OCI-LY1 (cell line): ENCODE measurements at regions not wholly inside any gene's neighbourhood (a gene's known extent, or its start where the extent isn't known, plus 50 kb on each side); places are given as distances from the start of the nearest gene placed in this dataset.

Experiments used
- H2AFZ ChIP-seq: fragments of 200-600 bp; sonication (generic), shearing (Covaris generic); 2 replicates; pipeline ENCODE4 v1.6.0; 2014; ENCODE audit warnings: antibody characterized with exemption, mild to moderate bottlenecking, low read length
- H3F3A ChIP-seq: fragments of 200-600 bp; sonication (generic), shearing (Covaris generic); 2 replicates; pipeline ENCODE4 v1.6.0; 2014; ENCODE audit warnings: mild to moderate bottlenecking, antibody characterized with exemption, low read length, moderate library complexity; ENCODE audit not compliant: insufficient read depth
- H3K27ac ChIP-seq: fragments of 200-600 bp; sonication (generic); 2 replicates; pipeline ENCODE4 v1.5.1; 2014; ENCODE audit warnings: low read length, mixed run types, mild to moderate bottlenecking, low read depth; ENCODE audit not compliant: poor library complexity, severe bottlenecking
- H3K27me3 ChIP-seq: fragments of 200-600 bp; sonication (generic); 2 replicates; pipeline ENCODE4 v1.6.0; 2014; ENCODE audit warnings: antibody characterized with exemption, mild to moderate bottlenecking, low read length, moderate library complexity; ENCODE audit not compliant: insufficient read depth
- H3K36me3 ChIP-seq: fragments of 200-600 bp; sonication (generic); 2 replicates; pipeline ENCODE4 v1.6.1; 2014; ENCODE audit warnings: mild to moderate bottlenecking, antibody characterized with exemption, low read length, moderate library complexity, mixed read lengths; ENCODE audit not compliant: insufficient read depth
- H3K4me1 ChIP-seq: fragments of 200-600 bp; sonication (generic); 2 replicates; pipeline ENCODE4 v1.5.1; 2014; ENCODE audit warnings: mild to moderate bottlenecking, low read length, moderate library complexity; ENCODE audit not compliant: insufficient read depth, severe bottlenecking
- H3K4me2 ChIP-seq: fragments of 200-600 bp; sonication (generic), shearing (Covaris generic); 2 replicates; pipeline ENCODE4 v1.6.1; 2014; ENCODE audit warnings: low read length
- H3K4me3 ChIP-seq: fragments of 200-600 bp; sonication (generic); 2 replicates; pipeline ENCODE4 v1.5.1; 2014; ENCODE audit warnings: low read length, low read depth, mild to moderate bottlenecking, mixed read lengths; ENCODE audit not compliant: poor library complexity, severe bottlenecking
- H3K79me2 ChIP-seq: fragments of 200-600 bp; shearing (Covaris generic); 2 replicates; pipeline ENCODE4 v1.6.1; 2016; ENCODE audit warnings: mixed run types, low read length, mixed read lengths; ENCODE audit not compliant: insufficient read depth
- H3K9ac ChIP-seq: fragments of 200-600 bp; sonication (generic), shearing (Covaris generic); 2 replicates; pipeline ENCODE4 v1.6.1; 2014; ENCODE audit warnings: mild to moderate bottlenecking, low read length, mixed read lengths
- H3K9me2 ChIP-seq: fragments of 200-600 bp; sonication (generic), shearing (Covaris generic); 2 replicates; pipeline ENCODE4 v1.6.1; 2014; ENCODE audit warnings: low read depth, mild to moderate bottlenecking, low read length, mixed read lengths
- H3K9me3 ChIP-seq: fragments of 200-600 bp; shearing (Covaris generic); 2 replicates; pipeline ENCODE4 v1.6.1; 2014; ENCODE audit warnings: low read length, mixed read lengths
- H4K20me1 ChIP-seq: fragments of 200-600 bp; sonication (generic), shearing (Covaris generic); 2 replicates; pipeline ENCODE4 v1.6.0; 2016; ENCODE audit warnings: mild to moderate bottlenecking, low read length; ENCODE audit not compliant: insufficient read depth
- EZH2 ChIP-seq: fragments of 200-600 bp; sonication (generic), shearing (Covaris generic); IDR thresholded peaks from 2 replicates; pipeline ENCODE4 v1.8.0; 2017; ENCODE audit warnings: borderline replicate concordance, mixed run types, mild to moderate bottlenecking, antibody characterized with exemption, low read length, moderate library complexity, mixed read lengths
- TF ChIP-seq, protein P1 (sequence below): fragments of 200-600 bp; sonication (generic), shearing (Covaris generic); IDR thresholded peaks from 2 replicates; pipeline ENCODE4 v1.5.1; 2017; ENCODE audit warnings: mild to moderate bottlenecking, antibody characterized with exemption, low read length, moderate library complexity, mixed read lengths

DNA sequence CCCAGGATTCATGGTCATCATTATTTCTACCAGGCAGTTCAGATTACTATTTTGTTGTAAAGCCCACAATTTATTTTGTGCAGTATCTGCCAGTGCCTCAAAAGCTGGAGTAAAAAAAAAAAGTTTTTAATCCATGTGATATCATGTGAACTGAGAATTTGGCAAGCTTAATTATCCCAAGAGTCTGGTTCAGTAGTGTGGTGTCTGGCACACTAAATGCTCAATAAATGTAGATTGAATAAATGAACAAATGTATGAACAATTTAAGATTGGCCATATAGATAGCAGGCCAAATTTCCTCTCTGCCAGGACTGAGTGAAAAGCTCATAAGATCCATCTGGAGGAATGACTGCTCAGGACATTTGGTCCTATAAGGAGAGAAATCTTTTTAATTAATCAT is 533.0 kb downstream of the TLE1 start:
- Histone ChIP-seq H4K20me1 (no peaks in the 10 kb centered on the region), H3K9ac (no peak overlapping the region)

GRCh38 chr9:81150016-81150625 is 539.2 kb downstream of the TLE1 start:
- no peak overlapping the region for H3K9ac ChIP-seq
- TF ChIP-seq EZH2 = no peak
- TF ChIP-seq, protein P1, sequence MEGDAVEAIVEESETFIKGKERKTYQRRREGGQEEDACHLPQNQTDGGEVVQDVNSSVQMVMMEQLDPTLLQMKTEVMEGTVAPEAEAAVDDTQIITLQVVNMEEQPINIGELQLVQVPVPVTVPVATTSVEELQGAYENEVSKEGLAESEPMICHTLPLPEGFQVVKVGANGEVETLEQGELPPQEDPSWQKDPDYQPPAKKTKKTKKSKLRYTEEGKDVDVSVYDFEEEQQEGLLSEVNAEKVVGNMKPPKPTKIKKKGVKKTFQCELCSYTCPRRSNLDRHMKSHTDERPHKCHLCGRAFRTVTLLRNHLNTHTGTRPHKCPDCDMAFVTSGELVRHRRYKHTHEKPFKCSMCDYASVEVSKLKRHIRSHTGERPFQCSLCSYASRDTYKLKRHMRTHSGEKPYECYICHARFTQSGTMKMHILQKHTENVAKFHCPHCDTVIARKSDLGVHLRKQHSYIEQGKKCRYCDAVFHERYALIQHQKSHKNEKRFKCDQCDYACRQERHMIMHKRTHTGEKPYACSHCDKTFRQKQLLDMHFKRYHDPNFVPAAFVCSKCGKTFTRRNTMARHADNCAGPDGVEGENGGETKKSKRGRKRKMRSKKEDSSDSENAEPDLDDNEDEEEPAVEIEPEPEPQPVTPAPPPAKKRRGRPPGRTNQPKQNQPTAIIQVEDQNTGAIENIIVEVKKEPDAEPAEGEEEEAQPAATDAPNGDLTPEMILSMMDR = no peak
- no peak overlapping the region for H3K4me3 ChIP-seq
- H2AFZ ChIP-seq = no peak overlapping the region
- no peak overlapping the region for H3K27ac ChIP-seq
- no peak overlapping the region for H3K4me2 ChIP-seq
- H4K20me1 ChIP-seq = no peaks in the 10 kb centered on the region
- no peaks in the 10 kb centered on the region for H3K27me3 ChIP-seq
- no peaks in the 10 kb centered on the region for H3F3A ChIP-seq
- H3K36me3 ChIP-seq = no peaks in the 10 kb centered on the region
- no peaks in the 10 kb centered on the region for H3K9me3 ChIP-seq
- no peaks in the 10 kb centered on the region for H3K79me2 ChIP-seq
- H3K4me1 ChIP-seq = no peaks in the 10 kb centered on the region
- H3K9me2 ChIP-seq = no peaks in the 10 kb centered on the region

More for the DNA sequence above, 533.0 kb downstream of the TLE1 start:
- no peaks in the 10 kb centered on the region for H3K9me2 ChIP-seq
- no peak overlapping the region for H3K27ac ChIP-seq
- no peak overlapping the region for H3K4me2 ChIP-seq
- H3K36me3 ChIP-seq = no peaks in the 10 kb centered on the region
- no peaks in the 10 kb centered on the region for H3K9me3 ChIP-seq
- no peaks in the 10 kb centered on the region for H3K4me1 ChIP-seq
- H3K79me2 ChIP-seq = no peaks in the 10 kb centered on the region
- H3K4me3 ChIP-seq = no peak overlapping the region
- no peaks in the 10 kb centered on the region for H3F3A ChIP-seq
- TF ChIP-seq, protein P1 = no peak
- no peak for TF ChIP-seq EZH2
- no peak overlapping the region for H2AFZ ChIP-seq
- no peaks in the 10 kb centered on the region for H3K27me3 ChIP-seq

GRCh38 chr9:81146684-81147337 is 542.5 kb downstream of the TLE1 start:
- H3K9me2 ChIP-seq = no peaks in the 10 kb centered on the region

More at GRCh38 chr9:81146684-81147337, 542.5 kb downstream of the TLE1 start:
- H3K27ac ChIP-seq = no peak overlapping the region
- no peaks in the 10 kb centered on the region for H4K20me1 ChIP-seq
- no peak overlapping the region for H3K4me2 ChIP-seq
- no peaks in the 10 kb centered on the region for H3F3A ChIP-seq
- no peak overlapping the region for H3K9ac ChIP-seq
- H3K79me2 ChIP-seq = no peaks in the 10 kb centered on the region
- no peak overlapping the region for H3K4me3 ChIP-seq
- TF ChIP-seq, protein P1 = no peak
- TF ChIP-seq EZH2 = no peak
- H3K9me3 ChIP-seq = no peaks in the 10 kb centered on the region
- H3K27me3 ChIP-seq = no peaks in the 10 kb centered on the region
- H2AFZ ChIP-seq = no peak overlapping the region
- no peaks in the 10 kb centered on the region for H3K4me1 ChIP-seq
- H3K36me3 ChIP-seq = no peaks in the 10 kb centered on the region
